HG03442 (cell line): ENCODE measurements at regions not wholly inside any gene's neighbourhood (a gene's known extent, or its start where the extent isn't known, plus 50 kb on each side); places are given as distances from the start of the nearest gene placed in this dataset.

Experiments used
- ATAC-seq: cut with Tn5 transposase; IDR thresholded peaks from one replicate; pipeline ENCODE4 v1.9.1; 2021; ENCODE audit warnings: mild to moderate bottlenecking, moderate library complexity; ENCODE audit not compliant: unreplicated experiment

GRCh38 chr4:32454482-32454881, 1734.3 kb downstream of the PCDH7 start:
- ATAC-seq = no peak

- ATAC-seq = no peak
Observed at GRCh38 chr4:32455231-32455630, 1735.1 kb downstream of the PCDH7 start.

- ATAC-seq = no peak
Observed at GRCh38 chr4:32460972-32461371, 1740.8 kb downstream of the PCDH7 start.

GRCh38 chr4:32462944-32463343, 1742.8 kb downstream of the PCDH7 start:
- no peak for ATAC-seq

GRCh38 chr4:32470087-32470585, 1750.0 kb downstream of the PCDH7 start:
- ATAC-seq = no peak

- no peak for ATAC-seq
Observed at GRCh38 chr4:32472918-32473317, 1752.7 kb downstream of the PCDH7 start.

GRCh38 chr4:32475710-32476109, 1755.5 kb downstream of the PCDH7 start:
- ATAC-seq = no peak

GRCh38 chr4:32477518-32477917, 1757.3 kb downstream of the PCDH7 start:
- ATAC-seq = no peak

GRCh38 chr4:32485956-32486355, 1765.8 kb downstream of the PCDH7 start:
- no peak for ATAC-seq

GRCh38 chr4:32488690-32489089, 1768.5 kb downstream of the PCDH7 start:
- ATAC-seq = no peak

GRCh38 chr4:32499171-32499570, 1779.0 kb downstream of the PCDH7 start:
- ATAC-seq = no peak

- ATAC-seq = no peak
Observed at GRCh38 chr4:32503241-32503640, 1783.1 kb downstream of the PCDH7 start.

GRCh38 chr4:32506067-32506466, 1785.9 kb downstream of the PCDH7 start:
- no peak for ATAC-seq

- no peak for ATAC-seq
Observed at GRCh38 chr4:32519060-32519459, 1798.9 kb downstream of the PCDH7 start.

GRCh38 chr4:32525420-32525819, 1805.3 kb downstream of the PCDH7 start:
- no peak for ATAC-seq

GRCh38 chr4:32544846-32545245, 1824.7 kb downstream of the PCDH7 start:
- no peak for ATAC-seq

- no peak for ATAC-seq
Observed at GRCh38 chr4:32551943-32552342, 1831.8 kb downstream of the PCDH7 start.

GRCh38 chr4:32560306-32560705, 1840.1 kb downstream of the PCDH7 start:
- no peak for ATAC-seq

GRCh38 chr4:32562010-32562409, 1841.8 kb downstream of the PCDH7 start:
- no peak for ATAC-seq

- ATAC-seq = no peak
Observed at GRCh38 chr4:32564626-32565025, 1844.5 kb downstream of the PCDH7 start.

- ATAC-seq = no peak
Observed at GRCh38 chr4:32569861-32570260, 1849.7 kb downstream of the PCDH7 start.

- ATAC-seq = no peak
Observed at GRCh38 chr4:32572366-32572765, 1852.2 kb downstream of the PCDH7 start.

- ATAC-seq = no peak
Observed at GRCh38 chr4:32574803-32575202, 1854.6 kb downstream of the PCDH7 start.

- ATAC-seq = no peak
Observed at GRCh38 chr4:32589097-32589496, 1868.9 kb downstream of the PCDH7 start.
